ENCODE measurements at regions not wholly inside any gene's neighbourhood (a gene's known extent, or its start where the extent isn't known, plus 50 kb on each side); places are given as distances from the start of the nearest gene placed in this dataset.

- no peak for TF ChIP-seq CTCF (IDR thresholded peaks at IDR 0.05)
- DNase-seq (ENCODE audit: low spot score): no peak
Measured at GRCh38 chr14:30345511-30345910, 213.4 kb upstream of the G2E3 start.

GRCh38 chr14:30348445-30348844 lies 210.5 kb upstream of the G2E3 start:
- Histone ChIP-seq H3K9me3 (peaks cover 0 to 6% of the 10 kb centered on the region in 2 donors), H3K4me3 (no peak overlapping the region), H3K27ac (no peak overlapping the region), H3K36me3 (no peaks in the 10 kb centered on the region), H3K27me3 (no peaks in the 10 kb centered on the region), H3K4me1 (no peaks in the 10 kb centered on the region)
- no peak for DNase-seq (ENCODE audit: low spot score)
- no peak for TF ChIP-seq CTCF (IDR thresholded peaks at IDR 0.05)

More at GRCh38 chr14:30345511-30345910, 213.4 kb upstream of the G2E3 start:
- H3K27me3 ChIP-seq: no peaks in the 10 kb centered on the region
- no peak overlapping the region for H3K27ac ChIP-seq
- no peaks in the 10 kb centered on the region for H3K36me3 ChIP-seq
- peaks cover 0 to 6% of the 10 kb centered on the region in 2 donors for H3K9me3 ChIP-seq
- no peak overlapping the region for H3K4me3 ChIP-seq
- H3K4me1 ChIP-seq: no peaks in the 10 kb centered on the region

GRCh38 chr14:30349520-30349919 lies 209.4 kb upstream of the G2E3 start:
- Histone ChIP-seq H3K4me3 (no peak overlapping the region), H3K9me3 (peaks cover 0 to 6% of the 10 kb centered on the region in 2 donors), H3K4me1 (no peaks in the 10 kb centered on the region), H3K27ac (no peak overlapping the region), H3K36me3 (no peaks in the 10 kb centered on the region), H3K27me3 (no peaks in the 10 kb centered on the region)
- DNase-seq (ENCODE audit: low spot score): no peak
- no peak for TF ChIP-seq CTCF (IDR thresholded peaks at IDR 0.05)

- Histone ChIP-seq H3K4me3 (no peak overlapping the region), H3K27me3 (no peaks in the 10 kb centered on the region), H3K9me3 (no peaks in the 10 kb centered on the region), H3K27ac (no peak overlapping the region), H3K36me3 (no peaks in the 10 kb centered on the region), H3K4me1 (no peaks in the 10 kb centered on the region)
- DNase-seq (ENCODE audit: low spot score): no peak
- no peak for TF ChIP-seq CTCF (IDR thresholded peaks at IDR 0.05)
Measured at GRCh38 chr14:30354439-30354838, 204.5 kb upstream of the G2E3 start.

- H3K4me1 ChIP-seq: no peaks in the 10 kb centered on the region
- no peak overlapping the region for H3K27ac ChIP-seq
- H3K27me3 ChIP-seq: no peaks in the 10 kb centered on the region
- no peak overlapping the region for H3K4me3 ChIP-seq
- no peak for DNase-seq (ENCODE audit: low spot score)
- no peaks in the 10 kb centered on the region for H3K36me3 ChIP-seq
- TF ChIP-seq CTCF (IDR thresholded peaks at IDR 0.05): no peak
- H3K9me3 ChIP-seq: no peaks in the 10 kb centered on the region
Measured at GRCh38 chr14:30355431-30355913, 203.5 kb upstream of the G2E3 start.

All from right atrium auricular region (tissue), 2 donors.